HG03565 (cell line): ENCODE measurements at regions not wholly inside any gene's neighbourhood (a gene's known extent, or its start where the extent isn't known, plus 50 kb on each side); places are given as distances from the start of the nearest gene placed in this dataset.
"Not testable (repeated sequence)": the region's sequence is repeated elsewhere in the genome, so short reads cannot be mapped to it uniquely, and the experiment has no call there.

Source experiments
- ATAC-seq: cut with Tn5 transposase; IDR thresholded peaks from one replicate; pipeline ENCODE4 v1.9.1; 2021; ENCODE audit warnings: mild to moderate bottlenecking, moderate library complexity; ENCODE audit not compliant: unreplicated experiment

GRCh38 chr2:167844714-167845530 is 402.5 kb downstream of the STK39 start:
- no peak for ATAC-seq

GRCh38 chr2:167843657-167844056 is 403.7 kb downstream of the STK39 start:
- ATAC-seq = no peak

GRCh38 chr2:167843217-167843616 is 404.2 kb downstream of the STK39 start:
- no peak for ATAC-seq

- no peak for ATAC-seq
Measured at GRCh38 chr2:167842047-167842446, 405.3 kb downstream of the STK39 start.

- ATAC-seq = not testable (repeated sequence)
Measured at GRCh38 chr2:167835290-167835689, 412.1 kb downstream of the STK39 start.

GRCh38 chr2:167834707-167835106 is 412.7 kb downstream of the STK39 start:
- ATAC-seq = no peak

- no peak for ATAC-seq
Measured at GRCh38 chr2:167833294-167833693, 414.1 kb downstream of the STK39 start.

GRCh38 chr2:167832868-167833287 is 414.5 kb downstream of the STK39 start:
- no peak for ATAC-seq

- ATAC-seq = no peak
Measured at GRCh38 chr2:167827352-167828097, 419.9 kb downstream of the STK39 start.

GRCh38 chr2:167826906-167827305 is 420.5 kb downstream of the STK39 start:
- no peak for ATAC-seq

GRCh38 chr2:167825664-167826063 is 421.7 kb downstream of the STK39 start:
- ATAC-seq = no peak

- ATAC-seq = no peak
Measured at GRCh38 chr2:167822690-167823465, 424.5 kb downstream of the STK39 start.

- no peak for ATAC-seq
Measured at GRCh38 chr2:167820488-167820887, 426.9 kb downstream of the STK39 start.

GRCh38 chr2:167818521-167818920 is 428.9 kb downstream of the STK39 start:
- ATAC-seq = no peak

- no peak for ATAC-seq
Measured at GRCh38 chr2:167817908-167818307, 429.5 kb downstream of the STK39 start.

GRCh38 chr2:167817422-167817821 is 430.0 kb downstream of the STK39 start:
- ATAC-seq = no peak

- ATAC-seq = no peak
Measured at GRCh38 chr2:167816874-167817290, 430.5 kb downstream of the STK39 start.

GRCh38 chr2:167814881-167815718 is 432.3 kb downstream of the STK39 start:
- ATAC-seq = no peak

- not testable (repeated sequence) for ATAC-seq
Measured at GRCh38 chr2:167814482-167814880, 432.9 kb downstream of the STK39 start.

GRCh38 chr2:167809799-167810198 is 437.6 kb downstream of the STK39 start:
- not testable (repeated sequence) for ATAC-seq
